Keratinocyte (primary cell): ENCODE measurements at regions not wholly inside any gene's neighbourhood (a gene's known extent, or its start where the extent isn't known, plus 50 kb on each side); places are given as distances from the start of the nearest gene placed in this dataset.

Experiments used
- EZH2 ChIP-seq: IDR thresholded peaks from one replicate; pipeline ENCODE4 v1.6.1; 2012; ENCODE audit warnings: inconsistent platforms, mild to moderate bottlenecking, low read length, moderate library complexity
- TF ChIP-seq, protein P1 (sequence below), 3 experiments: IDR thresholded peaks in 1 of 3; conservative IDR thresholded peaks in 1 of 3; optimal IDR thresholded peaks in 1 of 3; 2 replicates in 2 of 3; 3 replicates in 1 of 3; pipeline versions ENCODE3 to v1.5.1; 2011; ENCODE audit warnings: low read length in 3 of 3, mild to moderate bottlenecking in 3 of 3, moderate library complexity in 2 of 3, control low read depth in 1 of 3, inconsistent platforms in 1 of 3; ENCODE audit not compliant: insufficient read depth in 2 of 3; ENCODE audit errors: extremely low read depth in 1 of 3

DNA sequence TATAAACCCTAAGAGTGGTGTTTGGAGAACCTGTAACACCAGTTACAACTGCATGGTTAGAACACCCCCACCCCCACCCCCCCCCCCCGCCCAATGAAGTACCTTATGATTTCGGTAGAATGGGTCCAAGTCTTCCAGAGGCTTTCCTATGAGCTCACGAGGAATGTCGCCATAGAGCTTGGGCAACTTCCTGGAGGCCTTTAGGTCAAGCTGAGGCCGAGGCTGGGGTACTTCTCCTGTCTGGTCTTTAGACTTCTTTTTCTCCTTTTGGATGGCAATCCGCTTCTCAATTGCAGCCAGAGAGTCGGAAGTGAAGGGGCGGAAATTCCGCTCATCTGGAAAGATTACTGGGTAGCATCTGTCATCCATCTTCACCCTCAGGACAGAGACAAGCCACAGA lies 101.8 kb downstream of the SCN11A start:
- TF ChIP-seq, protein P1, sequence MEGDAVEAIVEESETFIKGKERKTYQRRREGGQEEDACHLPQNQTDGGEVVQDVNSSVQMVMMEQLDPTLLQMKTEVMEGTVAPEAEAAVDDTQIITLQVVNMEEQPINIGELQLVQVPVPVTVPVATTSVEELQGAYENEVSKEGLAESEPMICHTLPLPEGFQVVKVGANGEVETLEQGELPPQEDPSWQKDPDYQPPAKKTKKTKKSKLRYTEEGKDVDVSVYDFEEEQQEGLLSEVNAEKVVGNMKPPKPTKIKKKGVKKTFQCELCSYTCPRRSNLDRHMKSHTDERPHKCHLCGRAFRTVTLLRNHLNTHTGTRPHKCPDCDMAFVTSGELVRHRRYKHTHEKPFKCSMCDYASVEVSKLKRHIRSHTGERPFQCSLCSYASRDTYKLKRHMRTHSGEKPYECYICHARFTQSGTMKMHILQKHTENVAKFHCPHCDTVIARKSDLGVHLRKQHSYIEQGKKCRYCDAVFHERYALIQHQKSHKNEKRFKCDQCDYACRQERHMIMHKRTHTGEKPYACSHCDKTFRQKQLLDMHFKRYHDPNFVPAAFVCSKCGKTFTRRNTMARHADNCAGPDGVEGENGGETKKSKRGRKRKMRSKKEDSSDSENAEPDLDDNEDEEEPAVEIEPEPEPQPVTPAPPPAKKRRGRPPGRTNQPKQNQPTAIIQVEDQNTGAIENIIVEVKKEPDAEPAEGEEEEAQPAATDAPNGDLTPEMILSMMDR (optimal IDR thresholded peaks at IDR 0.05 in 1 of 3, IDR thresholded peaks at IDR 0.05 in 1 of 3, conservative IDR thresholded peaks at IDR 0.05 in 1 of 3; ENCODE audit: extremely low read depth in 1 of 3, insufficient read depth in 2 of 3, low read length in 3 of 3) = no peak
- no peak for TF ChIP-seq EZH2
